RWPE2 (cell line): ENCODE measurements at regions not wholly inside any gene's neighbourhood (a gene's known extent, or its start where the extent isn't known, plus 50 kb on each side); places are given as distances from the start of the nearest gene placed in this dataset.

Experiments
- ATAC-seq: fragments of 200-7000 bp; cut with Tn5 transposase; 3 replicates; pipeline ENCODE4 v1.9.1; 2021; ENCODE audit warnings: low read depth
- DNase-seq: peaks from one replicate; pipeline ENCODE4 v3.0.0-alpha.2; 2020; ENCODE audit warnings: low spot score
- H3K27ac ChIP-seq: fragments of 450-650 bp; 2 replicates; pipeline ENCODE4 v1.5.1; 2017; ENCODE audit warnings: mild to moderate bottlenecking; ENCODE audit not compliant: poor library complexity, severe bottlenecking
- H3K27me3 ChIP-seq: fragments of 250-450 bp; sonication (Bioruptor Pico); 2 replicates; pipeline ENCODE4 v1.5.1; 2021; ENCODE audit warnings: mild to moderate bottlenecking, moderate library complexity; ENCODE audit not compliant: insufficient read depth, poor library complexity, severe bottlenecking
- H3K36me3 ChIP-seq: fragments of 250-450 bp; sonication (Bioruptor Pico); 2 replicates; pipeline ENCODE4 v1.5.1; 2020; ENCODE audit warnings: low read depth, mild to moderate bottlenecking, moderate library complexity
- H3K4me1 ChIP-seq: fragments of 250-450 bp; sonication (Bioruptor Pico); 2 replicates; pipeline ENCODE4 v1.5.1; 2021; ENCODE audit warnings: mild to moderate bottlenecking, moderate library complexity; ENCODE audit not compliant: insufficient read depth, poor library complexity, severe bottlenecking
- H3K4me3 ChIP-seq: fragments of 250-450 bp; sonication (Bioruptor Pico); 2 replicates; pipeline ENCODE4 v1.5.1; 2021; ENCODE audit warnings: mild to moderate bottlenecking, moderate library complexity; ENCODE audit not compliant: severe bottlenecking
- H3K9me3 ChIP-seq: fragments of 250-450 bp; sonication (Bioruptor Pico); 2 replicates; pipeline ENCODE4 v1.5.1; 2021; ENCODE audit warnings: mild to moderate bottlenecking, moderate library complexity; ENCODE audit not compliant: severe bottlenecking
- TF ChIP-seq, protein P1 (sequence below): fragments of 450-650 bp; IDR thresholded peaks from one replicate; pipeline ENCODE4 v1.5.1; 2017; ENCODE audit warnings: mild to moderate bottlenecking, moderate library complexity; ENCODE audit not compliant: poor library complexity, severe bottlenecking

DNA sequence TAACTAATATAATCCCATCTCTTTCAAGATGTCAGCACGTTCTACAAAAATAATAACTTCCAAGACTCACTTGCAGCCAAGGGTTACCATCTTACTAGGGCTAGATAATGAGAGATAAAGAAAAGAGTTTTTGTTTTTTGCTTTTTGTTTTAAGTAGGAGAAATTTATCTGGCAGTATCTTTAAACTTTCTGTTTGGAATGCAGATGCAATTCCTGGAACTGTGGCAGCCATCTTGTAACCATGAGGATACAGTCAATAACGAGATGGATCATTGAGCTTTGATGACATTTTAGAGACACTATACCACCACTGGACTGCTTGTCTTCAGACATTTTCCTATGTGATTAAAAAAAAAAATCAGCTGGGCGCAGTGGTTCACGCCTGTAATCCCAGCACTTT, 171.2 kb upstream of the ARID2 start:
- Histone ChIP-seq H3K4me1 (no peaks in the 10 kb centered on the region), H3K9me3 (no peaks in the 10 kb centered on the region), H3K27me3 (no peaks in the 10 kb centered on the region), H3K27ac (no peak overlapping the region), H3K36me3 (no peaks in the 10 kb centered on the region), H3K4me3 (no peak overlapping the region)
- TF ChIP-seq, protein P1, sequence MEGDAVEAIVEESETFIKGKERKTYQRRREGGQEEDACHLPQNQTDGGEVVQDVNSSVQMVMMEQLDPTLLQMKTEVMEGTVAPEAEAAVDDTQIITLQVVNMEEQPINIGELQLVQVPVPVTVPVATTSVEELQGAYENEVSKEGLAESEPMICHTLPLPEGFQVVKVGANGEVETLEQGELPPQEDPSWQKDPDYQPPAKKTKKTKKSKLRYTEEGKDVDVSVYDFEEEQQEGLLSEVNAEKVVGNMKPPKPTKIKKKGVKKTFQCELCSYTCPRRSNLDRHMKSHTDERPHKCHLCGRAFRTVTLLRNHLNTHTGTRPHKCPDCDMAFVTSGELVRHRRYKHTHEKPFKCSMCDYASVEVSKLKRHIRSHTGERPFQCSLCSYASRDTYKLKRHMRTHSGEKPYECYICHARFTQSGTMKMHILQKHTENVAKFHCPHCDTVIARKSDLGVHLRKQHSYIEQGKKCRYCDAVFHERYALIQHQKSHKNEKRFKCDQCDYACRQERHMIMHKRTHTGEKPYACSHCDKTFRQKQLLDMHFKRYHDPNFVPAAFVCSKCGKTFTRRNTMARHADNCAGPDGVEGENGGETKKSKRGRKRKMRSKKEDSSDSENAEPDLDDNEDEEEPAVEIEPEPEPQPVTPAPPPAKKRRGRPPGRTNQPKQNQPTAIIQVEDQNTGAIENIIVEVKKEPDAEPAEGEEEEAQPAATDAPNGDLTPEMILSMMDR = no peak
- DNase-seq (no peak), ATAC-seq (no peak)

DNA sequence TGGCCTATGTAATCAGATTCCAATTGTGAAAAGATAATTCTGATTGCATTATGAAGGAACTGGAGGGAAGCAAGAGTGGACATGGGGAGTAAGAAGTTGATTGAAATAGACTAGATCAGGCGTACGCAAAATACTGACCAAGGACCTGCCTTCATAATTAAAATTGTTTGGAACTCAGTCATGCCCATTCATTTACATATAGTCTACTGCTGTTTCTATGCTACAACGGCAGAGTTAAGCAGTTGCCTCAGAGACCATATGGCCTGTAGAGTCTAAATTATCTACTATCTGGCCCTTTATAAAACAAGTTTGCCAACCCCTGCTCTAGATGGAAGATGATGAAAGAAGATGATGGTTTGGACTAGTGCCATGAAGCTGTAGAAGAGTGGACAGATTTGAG, 170.0 kb upstream of the ARID2 start:
- Histone ChIP-seq H3K27me3 (no peaks in the 10 kb centered on the region), H3K4me3 (no peak overlapping the region), H3K36me3 (no peaks in the 10 kb centered on the region), H3K27ac (no peak overlapping the region), H3K4me1 (no peaks in the 10 kb centered on the region), H3K9me3 (no peaks in the 10 kb centered on the region)
- ATAC-seq (no peak), DNase-seq (no peak)
- TF ChIP-seq, protein P1 = no peak

DNA sequence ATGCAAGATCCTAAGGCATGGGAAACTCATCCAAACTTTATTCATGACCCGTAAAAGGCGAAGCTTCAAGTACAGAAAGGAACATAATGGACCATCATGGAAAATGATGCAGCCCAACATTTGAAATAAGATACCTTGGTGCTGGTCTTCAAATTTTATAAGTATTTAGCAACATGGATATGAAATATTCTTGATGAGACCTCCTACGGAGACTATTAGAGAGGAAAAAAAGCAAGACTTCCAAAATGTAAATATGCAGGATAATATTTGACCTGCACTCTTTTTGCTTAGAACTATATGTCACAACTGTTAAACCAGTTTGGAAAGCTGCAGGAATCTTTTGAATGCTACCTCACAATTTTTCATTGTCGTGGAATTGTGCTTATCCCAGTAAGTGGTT, 168.8 kb upstream of the ARID2 start:
- Histone ChIP-seq H3K36me3 (no peaks in the 10 kb centered on the region), H3K4me3 (no peak overlapping the region), H3K9me3 (no peaks in the 10 kb centered on the region), H3K27ac (no peak overlapping the region), H3K27me3 (no peaks in the 10 kb centered on the region), H3K4me1 (no peaks in the 10 kb centered on the region)
- TF ChIP-seq, protein P1 = no peak
- ATAC-seq = no peak
- DNase-seq = no peak

DNA sequence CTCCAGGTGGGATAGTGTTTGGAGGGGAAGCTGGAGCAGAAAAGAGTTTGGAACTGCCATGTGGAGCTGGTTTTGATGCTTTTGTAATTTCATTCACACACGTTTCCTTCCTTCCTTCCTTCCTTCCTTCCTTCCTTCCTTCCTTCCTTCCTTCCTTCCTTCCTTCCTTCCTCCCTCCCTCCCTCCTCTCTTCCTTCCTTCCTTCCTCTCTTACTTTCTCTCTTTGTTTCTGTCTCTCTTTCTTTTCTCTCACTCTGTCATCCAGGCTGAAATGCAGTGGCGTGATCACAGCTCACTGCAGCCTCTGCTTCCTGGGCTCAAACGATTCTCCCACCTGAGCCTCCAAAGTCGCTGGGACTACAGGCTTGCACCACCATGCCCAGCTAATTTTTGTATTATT, 168.0 kb upstream of the ARID2 start:
- no peaks in the 10 kb centered on the region for H3K9me3 ChIP-seq
- no peaks in the 10 kb centered on the region for H3K36me3 ChIP-seq
- H3K4me1 ChIP-seq = no peaks in the 10 kb centered on the region
- no peak overlapping the region for H3K27ac ChIP-seq
- DNase-seq = no peak
- no peak overlapping the region for H3K4me3 ChIP-seq
- no peaks in the 10 kb centered on the region for H3K27me3 ChIP-seq
- ATAC-seq = no peak
- TF ChIP-seq, protein P1 = no peak

DNA sequence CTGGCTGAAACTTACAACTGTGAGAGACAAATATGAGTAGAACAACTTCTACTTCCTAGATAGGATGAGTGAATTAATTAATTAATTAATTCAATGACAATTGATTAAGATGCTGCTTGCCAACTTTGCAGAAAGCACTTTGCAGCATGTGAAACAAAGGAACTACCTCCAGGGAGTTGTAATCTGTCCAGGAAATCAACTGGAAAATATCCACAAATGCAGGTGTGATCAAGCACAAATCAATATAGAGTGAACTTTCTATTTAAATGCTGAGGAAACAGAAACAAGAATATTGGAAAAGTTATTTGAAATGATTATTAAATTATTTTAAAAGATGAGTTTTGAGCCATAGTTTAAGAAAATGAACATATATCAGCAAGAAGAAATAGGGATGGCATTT, 163.9 kb upstream of the ARID2 start:
- DNase-seq = no peak
- ATAC-seq = no peak
- Histone ChIP-seq H3K27me3 (no peaks in the 10 kb centered on the region), H3K36me3 (no peaks in the 10 kb centered on the region), H3K4me3 (no peak overlapping the region), H3K27ac (no peak overlapping the region), H3K4me1 (no peaks in the 10 kb centered on the region), H3K9me3 (no peaks in the 10 kb centered on the region)
- TF ChIP-seq, protein P1 = no peak
